ENCODE measurements at regions not wholly inside any gene's neighbourhood (a gene's known extent, or its start where the extent isn't known, plus 50 kb on each side); places are given as distances from the start of the nearest gene placed in this dataset.
"Not testable (repeated sequence)": the region's sequence is repeated elsewhere in the genome, so short reads cannot be mapped to it uniquely, and the experiment has no call there.

- H3K27me3 ChIP-seq (ENCODE audit: insufficient read depth, low read depth, severe bottlenecking), result no peaks in the 10 kb centered on the region
- H3K36me3 ChIP-seq, result no peaks in the 10 kb centered on the region
- DNase-seq, result no peak
- TF ChIP-seq CTCF (IDR thresholded peaks at IDR 0.05; ENCODE audit: low read depth, low read length), result no peak
- no peak overlapping the region for H3K27ac ChIP-seq
- H3K4me3 ChIP-seq (ENCODE audit: low read depth, low read length), result no peak overlapping the region
- no peaks in the 10 kb centered on the region for H3K9me3 ChIP-seq (ENCODE audit: severe bottlenecking)
Observed at GRCh38 chr5:144035046-144035740, 135.3 kb downstream of the YIPF5 start.

DNA sequence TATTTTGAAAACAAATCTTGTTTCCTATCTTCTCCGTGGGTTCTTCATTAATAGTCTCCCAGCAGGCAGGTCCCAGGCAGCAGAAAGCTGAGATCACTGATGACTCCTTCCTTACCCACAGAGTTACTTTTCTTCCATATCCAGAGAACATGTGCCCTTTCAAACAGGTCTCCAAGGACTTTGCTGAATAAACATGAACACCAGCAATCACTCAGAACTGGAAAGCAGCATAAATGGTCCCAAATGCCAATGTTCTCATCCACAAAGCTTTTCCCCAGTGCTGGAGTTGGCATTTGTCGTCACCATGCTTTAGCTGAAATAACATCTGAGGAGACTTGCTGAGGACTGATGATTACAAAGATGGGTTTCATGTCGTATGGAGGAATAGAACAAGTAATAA lies 134.0 kb downstream of the YIPF5 start:
- no peak for TF ChIP-seq CTCF (IDR thresholded peaks at IDR 0.05; ENCODE audit: low read depth, low read length)
- no peaks in the 10 kb centered on the region for H3K27me3 ChIP-seq (ENCODE audit: insufficient read depth, low read depth, severe bottlenecking)
- H3K27ac ChIP-seq, result no peak overlapping the region
- DNase-seq, result no peak
- no peak overlapping the region for H3K4me3 ChIP-seq (ENCODE audit: low read depth, low read length)
- H3K9me3 ChIP-seq (ENCODE audit: severe bottlenecking), result no peaks in the 10 kb centered on the region
- no peaks in the 10 kb centered on the region for H3K36me3 ChIP-seq

GRCh38 chr5:144040615-144041305 lies 129.7 kb downstream of the YIPF5 start:
- Histone ChIP-seq H3K27me3 (ENCODE audit: insufficient read depth, low read depth, severe bottlenecking) (no peaks in the 10 kb centered on the region), H3K27ac (no peak overlapping the region), H3K9me3 (ENCODE audit: severe bottlenecking) (no peaks in the 10 kb centered on the region), H3K4me3 (ENCODE audit: low read depth, low read length) (no peak overlapping the region), H3K36me3 (no peaks in the 10 kb centered on the region)
- DNase-seq, result no peak
- no peak for TF ChIP-seq CTCF (IDR thresholded peaks at IDR 0.05; ENCODE audit: low read depth, low read length)

GRCh38 chr5:144042156-144042555 lies 128.3 kb downstream of the YIPF5 start:
- H3K9me3 ChIP-seq (ENCODE audit: severe bottlenecking), result no peaks in the 10 kb centered on the region
- no peak for TF ChIP-seq CTCF (IDR thresholded peaks at IDR 0.05; ENCODE audit: low read depth, low read length)

GRCh38 chr5:144048259-144048856 lies 122.1 kb downstream of the YIPF5 start:
- no peak for TF ChIP-seq CTCF (IDR thresholded peaks at IDR 0.05; ENCODE audit: low read depth, low read length)
- Histone ChIP-seq H3K36me3 (no peaks in the 10 kb centered on the region), H3K27me3 (ENCODE audit: insufficient read depth, low read depth, severe bottlenecking) (no peaks in the 10 kb centered on the region), H3K9me3 (ENCODE audit: severe bottlenecking) (peaks cover 2% of the 10 kb centered on the region), H3K27ac (peak overlapping the region; percentile 29; the same call in 1 of the 2 replicates), H3K4me3 (ENCODE audit: low read depth, low read length) (no peak overlapping the region)
- peak; percentile 87 for DNase-seq

More at GRCh38 chr5:144042156-144042555, 128.3 kb downstream of the YIPF5 start:
- no peak overlapping the region for H3K27ac ChIP-seq
- H3K4me3 ChIP-seq (ENCODE audit: low read depth, low read length), result no peak overlapping the region
- no peaks in the 10 kb centered on the region for H3K27me3 ChIP-seq (ENCODE audit: insufficient read depth, low read depth, severe bottlenecking)
- H3K36me3 ChIP-seq, result no peaks in the 10 kb centered on the region
- no peak for DNase-seq

- DNase-seq; H3K4me3 ChIP-seq (ENCODE audit: low read depth, low read length): not testable (repeated sequence)
Observed at GRCh38 chr5:144055391-144055790, 115.1 kb downstream of the YIPF5 start.

DNA sequence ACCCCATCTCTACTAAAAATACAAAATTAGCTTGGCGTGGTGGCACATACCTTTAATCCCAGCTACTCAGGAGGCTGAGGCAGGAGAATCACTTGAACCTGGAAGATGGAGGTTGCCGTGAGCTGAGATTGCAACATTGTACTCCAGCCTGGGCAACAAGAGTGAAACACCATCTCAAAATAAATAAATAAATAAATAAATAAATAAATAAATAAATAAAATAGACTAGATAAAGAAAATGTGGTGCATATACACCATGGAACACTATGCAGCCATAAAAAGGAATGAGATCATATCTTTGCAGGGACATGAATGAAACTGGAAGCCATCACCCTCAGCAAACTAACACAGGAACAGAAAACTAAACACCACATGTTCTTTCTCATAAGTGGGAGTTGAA lies 110.4 kb downstream of the YIPF5 start:
- H3K9me3 ChIP-seq (ENCODE audit: severe bottlenecking); H3K27me3 ChIP-seq (ENCODE audit: insufficient read depth, low read depth, severe bottlenecking); H3K27ac ChIP-seq; H3K36me3 ChIP-seq; H3K4me3 ChIP-seq (ENCODE audit: low read depth, low read length); DNase-seq: not testable (repeated sequence)

More at GRCh38 chr5:144055391-144055790, 115.1 kb downstream of the YIPF5 start:
- H3K27me3 ChIP-seq (ENCODE audit: insufficient read depth, low read depth, severe bottlenecking); H3K27ac ChIP-seq; H3K36me3 ChIP-seq; H3K9me3 ChIP-seq (ENCODE audit: severe bottlenecking): not testable (repeated sequence)

All from WERI-Rb-1 (cell line).